PC-3 (cell line): ENCODE measurements at regions not wholly inside any gene's neighbourhood (a gene's known extent, or its start where the extent isn't known, plus 50 kb on each side); places are given as distances from the start of the nearest gene placed in this dataset.

ENCODE experiments used
- CTCF ChIP-seq: fragments of 300-600 bp; sonication (generic); conservative IDR thresholded peaks from 2 replicates; pipeline ENCODE4 v1.5.1; 2017; ENCODE audit warnings: antibody characterized with exemption, low read depth, mild to moderate bottlenecking, low read length
- EZH2phosphoT487 ChIP-seq: fragments of 300-600 bp; sonication (generic); IDR thresholded peaks from 2 replicates; pipeline ENCODE4 v1.6.1; 2018; ENCODE audit warnings: mild to moderate bottlenecking, antibody characterized with exemption, low read length, borderline replicate concordance

GRCh38 chr6:115370202-115370601 is 690.5 kb downstream of the FRK start:
- no peak for TF ChIP-seq CTCF
- no peak for TF ChIP-seq EZH2phosphoT487
